ENCODE measurements at regions not wholly inside any gene's neighbourhood (a gene's known extent, or its start where the extent isn't known, plus 50 kb on each side); places are given as distances from the start of the nearest gene placed in this dataset.

GRCh38 chr12:71321531-71321930 is 118.1 kb upstream of the LGR5 start:
- no peak for TF ChIP-seq GABPA (IDR thresholded peaks at IDR 0.05; ENCODE audit: low read depth)
- no peak for TF ChIP-seq SPI1 (IDR thresholded peaks at IDR 0.05; ENCODE audit: borderline replicate concordance, low read depth)
- TF ChIP-seq POLR2AphosphoS5 (IDR thresholded peaks at IDR 0.05; ENCODE audit: low read depth) = no peak
- TF ChIP-seq REST (IDR thresholded peaks at IDR 0.05; ENCODE audit: insufficient replicate concordance, low read depth) = no peak
- TF ChIP-seq, protein P1, sequence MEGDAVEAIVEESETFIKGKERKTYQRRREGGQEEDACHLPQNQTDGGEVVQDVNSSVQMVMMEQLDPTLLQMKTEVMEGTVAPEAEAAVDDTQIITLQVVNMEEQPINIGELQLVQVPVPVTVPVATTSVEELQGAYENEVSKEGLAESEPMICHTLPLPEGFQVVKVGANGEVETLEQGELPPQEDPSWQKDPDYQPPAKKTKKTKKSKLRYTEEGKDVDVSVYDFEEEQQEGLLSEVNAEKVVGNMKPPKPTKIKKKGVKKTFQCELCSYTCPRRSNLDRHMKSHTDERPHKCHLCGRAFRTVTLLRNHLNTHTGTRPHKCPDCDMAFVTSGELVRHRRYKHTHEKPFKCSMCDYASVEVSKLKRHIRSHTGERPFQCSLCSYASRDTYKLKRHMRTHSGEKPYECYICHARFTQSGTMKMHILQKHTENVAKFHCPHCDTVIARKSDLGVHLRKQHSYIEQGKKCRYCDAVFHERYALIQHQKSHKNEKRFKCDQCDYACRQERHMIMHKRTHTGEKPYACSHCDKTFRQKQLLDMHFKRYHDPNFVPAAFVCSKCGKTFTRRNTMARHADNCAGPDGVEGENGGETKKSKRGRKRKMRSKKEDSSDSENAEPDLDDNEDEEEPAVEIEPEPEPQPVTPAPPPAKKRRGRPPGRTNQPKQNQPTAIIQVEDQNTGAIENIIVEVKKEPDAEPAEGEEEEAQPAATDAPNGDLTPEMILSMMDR (IDR thresholded peaks at IDR 0.05; ENCODE audit: insufficient read depth, low read length) = no peak
- no peak overlapping the region for H3K4me3 ChIP-seq (replicated peaks; ENCODE audit: insufficient read depth, low read length)
- H3K27me3 ChIP-seq (ENCODE audit: insufficient read depth, poor library complexity, severe bottlenecking) = no peaks in the 10 kb centered on the region
- no peak overlapping the region for H3K27ac ChIP-seq (replicated peaks)
- no peak for DNase-seq (ENCODE audit: low read depth in 1 of 2, low spot score in 1 of 2)

DNA sequence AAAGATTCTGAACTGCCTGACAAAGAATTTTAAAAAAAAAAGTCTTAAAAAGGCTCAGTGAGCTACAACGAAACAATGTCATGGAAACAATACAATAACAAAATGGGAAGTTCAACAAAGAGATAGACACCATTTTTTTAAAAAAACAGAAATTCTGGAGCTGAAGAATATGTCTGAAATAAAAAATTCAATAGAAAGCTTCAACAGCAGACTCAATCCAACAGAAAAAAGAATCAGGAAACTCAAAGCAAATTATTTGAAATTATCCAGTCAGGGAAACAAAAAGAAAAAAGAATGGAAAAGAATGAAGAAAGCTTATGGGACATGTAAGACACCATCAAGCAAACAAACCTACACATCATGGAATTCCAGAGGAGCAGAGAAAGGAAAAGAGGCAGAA is 118.5 kb upstream of the LGR5 start:
- H3K27me3 ChIP-seq (ENCODE audit: insufficient read depth, poor library complexity, severe bottlenecking) = no peaks in the 10 kb centered on the region
- no peak overlapping the region for H3K27ac ChIP-seq (replicated peaks)
- no peak overlapping the region for H3K4me3 ChIP-seq (replicated peaks; ENCODE audit: insufficient read depth, low read length)
- no peak for DNase-seq (ENCODE audit: low read depth in 1 of 2, low spot score in 1 of 2)
- TF ChIP-seq, protein P1 (IDR thresholded peaks at IDR 0.05; ENCODE audit: insufficient read depth, low read length) = no peak
- TF ChIP-seq REST (IDR thresholded peaks at IDR 0.05; ENCODE audit: insufficient replicate concordance, low read depth) = no peak
- TF ChIP-seq GABPA (IDR thresholded peaks at IDR 0.05; ENCODE audit: low read depth) = no peak
- TF ChIP-seq POLR2AphosphoS5 (IDR thresholded peaks at IDR 0.05; ENCODE audit: low read depth) = no peak
- TF ChIP-seq SPI1 (IDR thresholded peaks at IDR 0.05; ENCODE audit: borderline replicate concordance, low read depth) = no peak

GRCh38 chr12:71315328-71315985 is 124.1 kb upstream of the LGR5 start:
- TF ChIP-seq REST (IDR thresholded peaks at IDR 0.05; ENCODE audit: insufficient replicate concordance, low read depth) (no peak), POLR2AphosphoS5 (IDR thresholded peaks at IDR 0.05; ENCODE audit: low read depth) (no peak), SPI1 (IDR thresholded peaks at IDR 0.05; ENCODE audit: borderline replicate concordance, low read depth) (no peak), GABPA (IDR thresholded peaks at IDR 0.05; ENCODE audit: low read depth) (no peak)
- TF ChIP-seq, protein P1 (IDR thresholded peaks at IDR 0.05; ENCODE audit: insufficient read depth, low read length) = no peak
- no peak overlapping the region for H3K27ac ChIP-seq (replicated peaks)
- H3K27me3 ChIP-seq (ENCODE audit: insufficient read depth, poor library complexity, severe bottlenecking) = no peaks in the 10 kb centered on the region
- no peak for DNase-seq (ENCODE audit: low read depth in 1 of 2, low spot score in 1 of 2)
- no peak overlapping the region for H3K4me3 ChIP-seq (replicated peaks; ENCODE audit: insufficient read depth, low read length)
